Karpas-422 (cell line): ENCODE measurements at regions not wholly inside any gene's neighbourhood (a gene's known extent, or its start where the extent isn't known, plus 50 kb on each side); places are given as distances from the start of the nearest gene placed in this dataset.

Experiments used
- DNase-seq: peaks from one replicate; pipeline ENCODE4 v3.0.0-alpha.2; 2015
- H2AFZ ChIP-seq: fragments of 200-600 bp; sonication (generic); 2 replicates; pipeline ENCODE4 v1.6.1; 2014; ENCODE audit warnings: antibody characterized with exemption, low read length, mixed read lengths
- H3K27ac ChIP-seq: fragments of 200-600 bp; sonication (generic); 2 replicates; pipeline ENCODE4 v1.5.1; 2014; ENCODE audit warnings: mild to moderate bottlenecking, low read length, moderate library complexity
- H3K27me3 ChIP-seq: fragments of 200-600 bp; sonication (generic); 2 replicates; pipeline ENCODE4 v1.6.1; 2014; ENCODE audit warnings: low read length, mixed read lengths
- H3K36me3 ChIP-seq: fragments of 200-600 bp; sonication (generic); 2 replicates; pipeline ENCODE4 v1.6.1; 2014; ENCODE audit warnings: low read length, mixed read lengths; ENCODE audit not compliant: insufficient read depth
- H3K4me1 ChIP-seq: fragments of 200-600 bp; sonication (generic); 2 replicates; pipeline ENCODE4 v1.6.1; 2014; ENCODE audit warnings: mild to moderate bottlenecking, low read length, mixed read lengths
- H3K4me2 ChIP-seq: fragments of 200-600 bp; sonication (generic); 2 replicates; pipeline ENCODE4 v1.6.1; 2014; ENCODE audit warnings: low read length, low read depth, mild to moderate bottlenecking; ENCODE audit not compliant: poor library complexity, severe bottlenecking
- H3K4me3 ChIP-seq: fragments of 200-600 bp; sonication (generic); 2 replicates; pipeline ENCODE4 v1.5.1; 2014; ENCODE audit warnings: mild to moderate bottlenecking, antibody characterized with exemption, low read length, mixed read lengths
- H3K79me2 ChIP-seq: fragments of 200-600 bp; sonication (generic); 2 replicates; pipeline ENCODE4 v1.6.1; 2014; ENCODE audit warnings: mild to moderate bottlenecking, low read length, mixed read lengths
- H3K9ac ChIP-seq: fragments of 200-600 bp; sonication (generic); 2 replicates; pipeline ENCODE4 v1.6.0; 2014; ENCODE audit warnings: low read length
- H3K9me2 ChIP-seq: fragments of 200-600 bp; sonication (generic), shearing (Covaris generic); replicated peaks from 2 replicates; pipeline ENCODE4 v1.6.0; 2014; ENCODE audit warnings: mild to moderate bottlenecking, low read length, moderate library complexity; ENCODE audit not compliant: insufficient read depth
- H3K9me3 ChIP-seq: fragments of 300-700, 200-600 bp; sonication (generic); 2 replicates; pipeline ENCODE4 v1.6.1; 2014; ENCODE audit warnings: low read length, mixed read lengths
- H4K20me1 ChIP-seq: fragments of 200-600 bp; sonication (generic); 2 replicates; pipeline ENCODE4 v1.6.1; 2014; ENCODE audit warnings: mild to moderate bottlenecking, antibody characterized with exemption, low read length, low read depth; ENCODE audit not compliant: insufficient read depth

DNA sequence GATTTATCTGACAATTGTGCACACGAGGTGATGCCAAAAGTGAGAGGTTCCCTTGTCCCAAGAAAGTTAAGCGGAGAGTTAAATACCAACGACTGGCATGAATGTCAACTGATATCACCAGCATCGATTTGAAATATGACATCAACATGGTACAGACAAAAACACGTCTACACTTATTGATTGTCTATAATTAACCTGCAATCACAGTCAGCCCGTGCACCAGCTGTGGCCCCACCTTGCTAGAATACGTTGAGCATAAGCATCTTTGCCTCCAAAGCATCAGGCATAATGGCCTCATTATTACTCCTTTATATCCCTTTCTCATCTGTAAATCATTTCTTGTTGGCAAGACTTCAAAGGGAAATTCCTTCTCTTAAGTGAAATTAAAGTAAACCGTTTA lies 625.4 kb downstream of the IRX1 start:
- no peak for DNase-seq
- Histone ChIP-seq H3K27ac (no peak overlapping the region), H3K4me1 (no peaks in the 10 kb centered on the region), H3K79me2 (no peaks in the 10 kb centered on the region), H3K36me3 (no peaks in the 10 kb centered on the region), H3K9me2 (no peaks in the 10 kb centered on the region), H3K4me2 (no peak overlapping the region), H4K20me1 (no peaks in the 10 kb centered on the region), H3K9me3 (peaks cover 23% of the 10 kb centered on the region), H3K9ac (no peak overlapping the region), H3K27me3 (no peaks in the 10 kb centered on the region), H3K4me3 (no peak overlapping the region), H2AFZ (no peak overlapping the region)

DNA sequence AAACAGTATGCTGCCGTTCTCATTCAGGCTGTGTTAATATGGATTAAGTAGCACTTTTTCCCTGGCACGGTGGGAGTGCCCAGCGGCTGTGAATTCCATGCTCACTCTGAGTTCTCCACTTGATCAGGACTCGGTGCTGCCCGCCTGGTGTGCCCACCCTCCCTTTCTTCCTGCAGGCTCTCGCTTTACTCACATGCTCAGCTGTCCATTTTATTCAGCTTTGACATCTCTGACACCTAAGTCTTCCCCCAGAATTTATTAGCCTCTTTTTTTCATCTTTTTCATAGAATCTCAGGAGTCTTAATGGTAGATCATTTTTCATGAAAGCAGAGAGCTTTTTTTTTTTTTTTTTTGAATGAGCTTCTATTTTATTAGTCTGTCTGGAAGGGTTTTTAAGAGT lies 626.5 kb downstream of the IRX1 start:
- no peaks in the 10 kb centered on the region for H3K27me3 ChIP-seq
- no peak overlapping the region for H3K4me3 ChIP-seq
- H4K20me1 ChIP-seq = no peaks in the 10 kb centered on the region
- no peak for DNase-seq
- H3K4me1 ChIP-seq = no peaks in the 10 kb centered on the region
- no peaks in the 10 kb centered on the region for H3K36me3 ChIP-seq
- no peaks in the 10 kb centered on the region for H3K79me2 ChIP-seq
- H3K27ac ChIP-seq = no peak overlapping the region
- H2AFZ ChIP-seq = no peak overlapping the region
- peaks cover 22% of the 10 kb centered on the region for H3K9me3 ChIP-seq
- H3K9me2 ChIP-seq = no peaks in the 10 kb centered on the region
- no peak overlapping the region for H3K9ac ChIP-seq
- no peak overlapping the region for H3K4me2 ChIP-seq

DNA sequence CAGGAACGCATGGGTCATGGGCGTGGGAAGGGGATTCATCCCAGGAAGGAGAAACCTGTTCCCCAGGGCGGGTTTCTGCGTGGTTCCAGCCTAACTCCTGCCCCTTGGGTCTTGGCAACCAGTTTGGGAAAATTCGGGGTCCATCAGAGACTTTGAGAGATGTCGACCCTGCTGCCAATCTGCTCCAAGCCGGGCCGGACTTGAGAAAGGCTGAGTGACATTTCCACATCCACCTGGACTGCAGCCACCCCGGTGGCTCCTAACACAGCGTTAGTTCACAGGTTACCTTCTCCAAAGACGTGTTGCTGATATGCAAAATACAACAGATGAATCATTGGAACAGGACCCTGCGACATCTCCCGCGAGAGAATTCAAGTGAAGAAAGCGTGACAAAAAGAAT lies 627.2 kb downstream of the IRX1 start:
- Histone ChIP-seq H2AFZ (no peak overlapping the region), H3K9ac (no peak overlapping the region), H3K36me3 (no peaks in the 10 kb centered on the region), H4K20me1 (no peaks in the 10 kb centered on the region), H3K4me3 (no peak overlapping the region), H3K27me3 (no peaks in the 10 kb centered on the region), H3K27ac (no peak overlapping the region), H3K4me2 (no peak overlapping the region), H3K9me2 (no peaks in the 10 kb centered on the region), H3K4me1 (no peaks in the 10 kb centered on the region), H3K9me3 (peaks cover 15% of the 10 kb centered on the region), H3K79me2 (no peaks in the 10 kb centered on the region)
- no peak for DNase-seq

DNA sequence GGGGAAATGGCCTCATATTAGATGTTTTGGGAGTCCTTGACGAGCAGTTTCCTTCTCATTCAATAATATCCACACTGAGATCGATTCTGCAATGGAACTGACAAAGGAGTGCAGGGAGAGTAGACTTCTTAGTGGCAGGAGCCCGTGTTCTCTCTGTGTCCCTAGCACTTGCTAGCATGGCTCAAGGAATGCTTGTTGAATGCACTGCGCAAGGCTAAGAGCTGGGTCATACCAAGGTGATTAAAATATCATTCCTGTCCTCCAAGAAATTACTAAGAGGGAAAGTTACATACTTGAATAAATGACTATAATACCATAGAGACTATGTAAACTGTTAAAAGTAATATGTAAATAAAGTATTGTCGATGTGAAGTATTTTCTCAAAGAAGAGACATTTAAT lies 630.1 kb downstream of the IRX1 start:
- Histone ChIP-seq H4K20me1 (no peaks in the 10 kb centered on the region), H3K27ac (no peak overlapping the region), H3K4me3 (no peak overlapping the region), H3K27me3 (no peaks in the 10 kb centered on the region), H3K79me2 (no peaks in the 10 kb centered on the region), H3K9me3 (peaks cover 5% of the 10 kb centered on the region), H3K4me2 (no peak overlapping the region), H3K9ac (no peak overlapping the region), H2AFZ (no peak overlapping the region), H3K9me2 (no peaks in the 10 kb centered on the region), H3K36me3 (no peaks in the 10 kb centered on the region), H3K4me1 (no peaks in the 10 kb centered on the region)
- DNase-seq = no peak

DNA sequence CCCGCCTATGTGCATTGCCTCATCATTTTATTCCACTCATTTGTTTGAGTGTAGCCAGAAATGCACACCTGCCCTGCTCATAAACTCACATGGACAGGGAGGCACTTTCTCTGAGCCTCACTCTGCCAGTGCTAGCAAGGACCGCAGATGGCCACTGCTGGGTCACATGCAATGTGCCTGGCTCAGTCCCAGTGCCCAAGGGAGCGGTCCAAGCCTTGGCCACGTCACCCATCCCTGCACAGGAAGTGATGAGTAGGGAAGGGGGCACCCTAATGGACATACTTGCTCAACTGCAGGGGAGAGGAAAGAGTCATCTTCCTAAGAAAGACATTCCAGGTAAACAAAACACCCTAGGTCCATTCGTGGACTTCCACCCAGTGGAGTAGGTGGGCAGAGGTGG lies 630.9 kb downstream of the IRX1 start:
- no peak overlapping the region for H3K9ac ChIP-seq
- no peaks in the 10 kb centered on the region for H3K27me3 ChIP-seq
- no peaks in the 10 kb centered on the region for H3K79me2 ChIP-seq
- peaks cover 5% of the 10 kb centered on the region for H3K9me3 ChIP-seq
- H3K4me1 ChIP-seq = no peaks in the 10 kb centered on the region
- H2AFZ ChIP-seq = no peak overlapping the region
- DNase-seq = no peak
- no peaks in the 10 kb centered on the region for H3K9me2 ChIP-seq
- H3K27ac ChIP-seq = no peak overlapping the region
- no peak overlapping the region for H3K4me3 ChIP-seq
- no peaks in the 10 kb centered on the region for H4K20me1 ChIP-seq
- H3K4me2 ChIP-seq = no peak overlapping the region
- no peaks in the 10 kb centered on the region for H3K36me3 ChIP-seq

DNA sequence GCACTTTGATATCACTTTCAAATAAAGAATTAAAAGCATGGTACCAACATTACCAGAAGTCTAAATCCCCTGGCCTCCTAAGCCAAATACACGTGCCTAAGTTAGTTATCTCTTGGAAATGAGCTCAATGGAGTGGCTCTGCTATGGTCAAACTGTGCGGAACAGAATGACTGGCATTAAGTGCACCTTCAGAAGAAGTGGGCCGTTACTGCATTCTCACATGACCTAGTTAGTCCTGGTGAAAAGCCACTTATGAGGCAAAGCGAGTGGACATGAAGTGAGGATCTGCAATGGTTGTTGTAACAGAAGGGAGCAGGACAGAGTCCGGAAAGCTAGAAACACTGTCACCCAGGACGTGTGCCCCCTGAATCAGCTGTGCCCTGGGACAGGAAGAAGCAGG lies 633.1 kb downstream of the IRX1 start:
- Histone ChIP-seq H3K4me2 (no peak overlapping the region), H3K9ac (no peak overlapping the region), H3K79me2 (no peaks in the 10 kb centered on the region), H3K27ac (no peak overlapping the region), H3K27me3 (no peaks in the 10 kb centered on the region), H4K20me1 (no peaks in the 10 kb centered on the region), H3K36me3 (no peaks in the 10 kb centered on the region), H3K4me3 (no peak overlapping the region), H3K9me2 (no peaks in the 10 kb centered on the region), H3K9me3 (peaks cover 9% of the 10 kb centered on the region), H3K4me1 (no peaks in the 10 kb centered on the region), H2AFZ (no peak overlapping the region)
- no peak for DNase-seq

DNA sequence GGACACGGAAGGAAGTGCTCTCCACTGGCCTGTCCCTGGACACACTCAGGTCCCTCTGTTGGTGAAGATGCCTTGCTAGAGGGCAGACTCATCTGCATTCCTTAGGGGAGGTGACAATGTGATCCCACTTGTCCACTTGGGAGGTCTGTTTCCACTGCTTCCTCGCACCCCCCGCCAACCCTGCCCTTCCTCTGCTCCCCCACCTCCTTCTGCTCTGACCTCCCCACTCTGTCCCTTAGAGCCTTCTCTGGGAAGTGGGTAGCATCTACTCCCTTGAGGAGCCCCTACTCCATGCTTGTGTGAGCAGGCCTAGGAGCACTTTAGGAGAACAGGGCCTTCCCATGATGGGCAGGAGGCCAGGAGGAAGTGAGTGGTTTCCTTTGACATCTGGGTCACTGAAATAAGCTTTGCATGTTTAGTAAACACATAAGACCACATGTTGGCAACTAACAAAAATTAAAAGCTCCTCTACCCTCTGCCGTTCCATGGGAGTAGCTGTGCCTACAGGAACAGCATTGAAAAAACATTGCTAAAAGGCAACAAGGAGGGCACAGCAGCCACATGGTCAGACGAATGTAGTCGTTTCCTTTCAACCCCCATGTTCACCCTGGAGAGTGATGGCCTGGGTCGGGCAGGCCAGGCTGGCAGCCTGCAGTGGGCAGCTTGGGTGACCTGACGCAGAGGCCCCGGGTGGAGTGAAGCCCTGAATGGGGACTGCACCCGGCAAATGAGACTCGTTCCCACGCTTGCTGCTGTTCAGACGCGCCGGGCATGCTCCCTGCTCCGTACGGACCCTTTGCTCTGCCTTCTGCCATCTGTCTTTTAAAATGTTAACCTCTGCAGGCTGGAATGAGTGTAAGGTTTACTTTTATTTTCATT lies 634.0 kb downstream of the IRX1 start:
- Histone ChIP-seq H3K4me1 (no peaks in the 10 kb centered on the region), H3K9ac (no peak overlapping the region), H2AFZ (no peak overlapping the region), H3K27ac (no peak overlapping the region), H4K20me1 (no peaks in the 10 kb centered on the region), H3K9me2 (no peaks in the 10 kb centered on the region), H3K9me3 (peaks cover 13% of the 10 kb centered on the region), H3K27me3 (no peaks in the 10 kb centered on the region), H3K36me3 (no peaks in the 10 kb centered on the region), H3K4me2 (no peak overlapping the region), H3K4me3 (no peak overlapping the region), H3K79me2 (no peaks in the 10 kb centered on the region)
- DNase-seq = no peak

DNA sequence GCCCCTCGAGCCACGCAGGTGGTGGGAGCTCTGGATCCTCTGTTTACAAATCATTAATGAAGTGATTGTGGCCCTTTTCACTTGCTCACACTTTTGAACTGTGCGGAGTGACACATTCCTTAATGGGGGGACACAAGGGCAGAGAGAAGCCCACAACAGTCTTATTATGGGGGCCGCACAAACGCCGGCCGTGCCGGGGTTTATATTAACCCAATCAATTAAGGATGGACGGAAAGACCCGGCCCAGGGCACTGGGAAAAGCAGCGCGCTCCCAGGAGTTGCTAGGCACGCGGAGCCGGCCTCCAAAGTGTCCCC lies 634.8 kb downstream of the IRX1 start:
- H3K79me2 ChIP-seq = no peaks in the 10 kb centered on the region
- H3K4me1 ChIP-seq = no peaks in the 10 kb centered on the region
- H2AFZ ChIP-seq = no peak overlapping the region
- no peak overlapping the region for H3K27ac ChIP-seq
- DNase-seq = no peak
- no peak overlapping the region for H3K4me3 ChIP-seq
- H3K9me3 ChIP-seq = peaks cover 16% of the 10 kb centered on the region
- H3K9me2 ChIP-seq = no peaks in the 10 kb centered on the region
- H3K36me3 ChIP-seq = no peaks in the 10 kb centered on the region
- no peak overlapping the region for H3K9ac ChIP-seq
- H4K20me1 ChIP-seq = no peaks in the 10 kb centered on the region
- H3K4me2 ChIP-seq = no peak overlapping the region
- H3K27me3 ChIP-seq = no peaks in the 10 kb centered on the region
